Ascending aorta (tissue), 2 donors: ENCODE measurements at regions not wholly inside any gene's neighbourhood (a gene's known extent, or its start where the extent isn't known, plus 50 kb on each side); places are given as distances from the start of the nearest gene placed in this dataset.

Source experiments
- DNase-seq, 2 donors: peaks; one replicate each; pipeline ENCODE4 v3.0.0-alpha.2; 2019; ENCODE audit warnings: low spot score in 2 of 2
- H3K27ac ChIP-seq, 2 donors: fragments of 200-600 bp; sonication (generic); one replicate each; pipeline ENCODE4 v1.5.1; 2016 to 2017; ENCODE audit warnings: mild to moderate bottlenecking in 1 of 2
- H3K27me3 ChIP-seq: fragments of 200-600 bp; sonication (generic); one replicate; pipeline ENCODE4 v1.5.1; 2017
- H3K36me3 ChIP-seq, 2 donors: fragments of 200-600 bp; sonication (generic); one replicate each; pipeline ENCODE4 v1.5.1; 2016
- H3K4me1 ChIP-seq, 2 donors: fragments of 200-600 bp; sonication (generic); one replicate each; pipeline ENCODE4 v1.5.1; 2016 to 2017; ENCODE audit warnings: mild to moderate bottlenecking in 1 of 2
- H3K4me3 ChIP-seq, 2 donors: fragments of 200-600 bp; sonication (generic); one replicate each; pipeline ENCODE4 v1.5.1; 2016 to 2017; ENCODE audit warnings: mild to moderate bottlenecking in 1 of 2
- H3K9me3 ChIP-seq, 2 donors: fragments of 200-600 bp; sonication (generic); one replicate each; pipeline ENCODE4 v1.5.1; 2016
- intact Hi-C: fragments of 100-400 bp; cut with DNase I; formaldehyde crosslinking; loops from one replicate; pipeline ENCODE4 v1.15.1; 2023
- TF ChIP-seq, protein P1 (sequence below), 3 experiments: fragments of 200-600 bp in 2 of 3; fragments of 450-650 bp in 1 of 3; sonication (generic) in 2 of 3; IDR thresholded peaks; one replicate each; pipeline ENCODE4 v1.5.1; 2016 to 2019; ENCODE audit warnings: antibody characterized with exemption in 3 of 3, mild to moderate bottlenecking in 1 of 3, moderate library complexity in 1 of 3

- intact Hi-C loops: no loop called here
- DNase-seq: no peak
- Histone ChIP-seq H3K27me3 (no peaks in the 10 kb centered on the region), H3K4me1 (no peaks in the 10 kb centered on the region), H3K9me3 (no peaks in the 10 kb centered on the region), H3K36me3 (no peaks in the 10 kb centered on the region), H3K4me3 (no peak overlapping the region), H3K27ac (no peak overlapping the region)
- TF ChIP-seq, protein P1, sequence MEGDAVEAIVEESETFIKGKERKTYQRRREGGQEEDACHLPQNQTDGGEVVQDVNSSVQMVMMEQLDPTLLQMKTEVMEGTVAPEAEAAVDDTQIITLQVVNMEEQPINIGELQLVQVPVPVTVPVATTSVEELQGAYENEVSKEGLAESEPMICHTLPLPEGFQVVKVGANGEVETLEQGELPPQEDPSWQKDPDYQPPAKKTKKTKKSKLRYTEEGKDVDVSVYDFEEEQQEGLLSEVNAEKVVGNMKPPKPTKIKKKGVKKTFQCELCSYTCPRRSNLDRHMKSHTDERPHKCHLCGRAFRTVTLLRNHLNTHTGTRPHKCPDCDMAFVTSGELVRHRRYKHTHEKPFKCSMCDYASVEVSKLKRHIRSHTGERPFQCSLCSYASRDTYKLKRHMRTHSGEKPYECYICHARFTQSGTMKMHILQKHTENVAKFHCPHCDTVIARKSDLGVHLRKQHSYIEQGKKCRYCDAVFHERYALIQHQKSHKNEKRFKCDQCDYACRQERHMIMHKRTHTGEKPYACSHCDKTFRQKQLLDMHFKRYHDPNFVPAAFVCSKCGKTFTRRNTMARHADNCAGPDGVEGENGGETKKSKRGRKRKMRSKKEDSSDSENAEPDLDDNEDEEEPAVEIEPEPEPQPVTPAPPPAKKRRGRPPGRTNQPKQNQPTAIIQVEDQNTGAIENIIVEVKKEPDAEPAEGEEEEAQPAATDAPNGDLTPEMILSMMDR (IDR thresholded peaks at IDR 0.05): no peak
These were observed 185.0 kb downstream of the SEMA6A start for GRCh38 chr5:116389601-116390000.

DNA sequence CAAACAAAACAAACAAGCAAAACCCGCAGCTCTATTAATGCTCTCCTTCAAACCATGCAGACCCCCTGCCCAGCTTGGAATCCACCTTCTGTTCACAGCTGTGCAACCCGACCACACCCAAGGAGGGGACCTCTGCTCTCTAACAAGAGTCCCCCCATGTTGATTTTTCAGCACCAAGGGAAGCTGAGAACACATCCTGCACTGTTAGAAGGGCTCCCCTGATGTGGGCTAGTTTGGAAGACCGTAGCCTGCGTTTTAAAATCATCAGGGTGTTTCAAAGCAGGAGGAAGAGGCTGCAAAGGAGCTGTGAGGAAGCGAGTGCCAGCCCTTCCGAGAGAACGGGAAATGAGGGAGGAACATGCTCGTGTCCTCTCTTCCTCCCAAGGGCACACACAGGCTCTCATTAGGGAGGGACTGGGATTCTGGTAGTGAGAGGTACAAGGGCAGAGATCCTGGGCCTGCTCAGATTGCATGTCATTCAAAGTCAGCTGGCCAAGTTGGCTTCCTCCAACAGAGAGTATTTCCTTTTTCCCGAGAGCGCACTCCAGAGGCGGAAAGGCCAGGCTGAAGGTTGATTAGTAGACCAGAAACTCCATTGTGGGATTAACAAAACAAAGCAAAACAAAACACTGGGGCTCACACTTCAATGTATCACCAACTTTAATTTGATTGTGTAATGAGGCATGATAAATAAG lies 185.9 kb downstream of the SEMA6A start:
- no peak overlapping the region for H3K4me3 ChIP-seq
- TF ChIP-seq, protein P1 (IDR thresholded peaks at IDR 0.05): no peak
- no peaks in the 10 kb centered on the region for H3K27me3 ChIP-seq
- no peaks in the 10 kb centered on the region for H3K9me3 ChIP-seq
- intact Hi-C loops: no loop called here
- H3K27ac ChIP-seq: no peak overlapping the region
- no peaks in the 10 kb centered on the region for H3K4me1 ChIP-seq
- DNase-seq: no peak
- no peaks in the 10 kb centered on the region for H3K36me3 ChIP-seq

DNA sequence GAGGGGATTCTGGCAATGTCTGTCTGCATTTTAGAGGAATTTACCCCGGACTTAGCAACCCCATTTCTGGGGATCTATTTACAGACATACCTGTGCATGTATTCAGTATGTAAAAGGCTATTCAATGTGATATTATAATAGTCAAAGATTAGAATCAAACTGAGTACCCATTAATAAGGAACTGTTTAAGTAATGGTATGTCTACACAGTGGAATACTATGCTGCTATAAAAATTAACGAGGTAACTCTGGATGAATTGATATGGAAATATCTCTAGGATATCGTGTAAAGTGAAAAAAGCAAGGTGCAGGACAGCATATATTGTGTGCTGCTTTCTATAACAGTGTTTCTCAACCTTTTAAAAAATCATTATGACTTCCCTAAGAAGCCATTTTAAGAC lies 186.9 kb downstream of the SEMA6A start:
- TF ChIP-seq, protein P1 (IDR thresholded peaks at IDR 0.05): no peak
- Histone ChIP-seq H3K36me3 (no peaks in the 10 kb centered on the region), H3K4me3 (no peak overlapping the region), H3K4me1 (no peaks in the 10 kb centered on the region), H3K27me3 (no peaks in the 10 kb centered on the region), H3K27ac (no peak overlapping the region), H3K9me3 (no peaks in the 10 kb centered on the region)
- no peak for DNase-seq
- intact Hi-C loops: no loop called here

GRCh38 chr5:116386633-116387032 lies 188.0 kb downstream of the SEMA6A start:
- DNase-seq: no peak
- TF ChIP-seq, protein P1 (IDR thresholded peaks at IDR 0.05): no peak
- Histone ChIP-seq H3K9me3 (no peaks in the 10 kb centered on the region), H3K4me3 (no peak overlapping the region), H3K36me3 (no peaks in the 10 kb centered on the region), H3K4me1 (no peaks in the 10 kb centered on the region), H3K27ac (no peak overlapping the region), H3K27me3 (no peaks in the 10 kb centered on the region)
- intact Hi-C loops: no loop called here

- intact Hi-C loops: no loop called here
- Histone ChIP-seq H3K27ac (no peak overlapping the region), H3K4me1 (no peaks in the 10 kb centered on the region), H3K4me3 (no peak overlapping the region), H3K9me3 (no peaks in the 10 kb centered on the region), H3K36me3 (no peaks in the 10 kb centered on the region), H3K27me3 (no peaks in the 10 kb centered on the region)
- DNase-seq: no peak
- TF ChIP-seq, protein P1 (IDR thresholded peaks at IDR 0.05): no peak
These were observed 191.8 kb downstream of the SEMA6A start for GRCh38 chr5:116382874-116383266.
